NCI-H526 treated with DMSO at 0.1 percent for 48 hours (cell line): ENCODE measurements at regions not wholly inside any gene's neighbourhood (a gene's known extent, or its start where the extent isn't known, plus 50 kb on each side); places are given as distances from the start of the nearest gene placed in this dataset.

Experiments
- DNase-seq: peaks from one replicate; lab custom pipeline; 2025; lab: John Stamatoyannopoulos, UW

DNA sequence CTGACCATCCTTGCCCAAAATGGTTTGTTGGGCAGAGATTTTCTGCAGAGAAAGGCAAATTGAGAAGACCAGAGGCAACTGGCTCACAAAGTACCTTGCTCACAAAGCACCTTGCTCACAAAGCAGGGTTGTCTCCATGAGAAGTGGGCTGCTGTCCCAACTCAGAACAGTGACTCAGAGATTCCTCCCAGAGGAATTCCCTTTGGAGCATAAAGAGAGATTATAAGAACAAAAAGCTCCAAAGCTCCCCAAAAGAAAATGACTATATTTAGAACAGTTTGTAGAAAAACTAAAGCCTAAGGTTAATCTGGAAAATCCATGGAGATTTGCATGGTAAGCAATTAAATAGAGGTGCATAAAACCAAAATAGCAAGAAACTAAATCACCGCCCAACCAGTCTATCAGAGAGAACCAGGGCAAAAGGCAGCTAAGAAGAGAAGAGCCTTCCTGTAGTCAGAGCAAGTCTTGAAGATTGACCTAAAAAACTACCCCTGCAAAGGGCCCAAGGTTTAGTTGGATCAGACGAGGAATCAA lies 731.4 kb downstream of the FAT4 start:
- no peak for DNase-seq

DNA sequence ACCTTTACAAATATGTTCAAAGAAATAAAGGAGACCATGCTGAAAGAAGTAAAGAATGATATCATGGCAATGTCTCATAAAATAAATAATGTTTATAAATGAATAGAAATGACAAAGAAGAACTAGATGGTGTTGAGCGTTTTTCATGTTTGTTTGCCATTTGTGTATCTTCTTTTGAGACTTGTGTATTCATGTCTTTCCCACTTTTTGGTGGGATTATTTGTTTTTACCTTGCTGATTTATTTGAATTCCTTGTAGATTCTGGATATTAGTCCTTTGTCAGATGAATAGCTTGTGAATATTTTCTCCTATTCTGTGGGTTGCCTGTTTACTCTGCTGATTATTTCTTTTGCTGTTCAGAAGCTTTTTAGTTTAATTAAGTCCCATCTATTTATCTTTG lies 732.4 kb downstream of the FAT4 start:
- no peak for DNase-seq

- no peak for DNase-seq
Observed at GRCh38 chr4:126051689-126052424, 737.1 kb downstream of the FAT4 start.

DNA sequence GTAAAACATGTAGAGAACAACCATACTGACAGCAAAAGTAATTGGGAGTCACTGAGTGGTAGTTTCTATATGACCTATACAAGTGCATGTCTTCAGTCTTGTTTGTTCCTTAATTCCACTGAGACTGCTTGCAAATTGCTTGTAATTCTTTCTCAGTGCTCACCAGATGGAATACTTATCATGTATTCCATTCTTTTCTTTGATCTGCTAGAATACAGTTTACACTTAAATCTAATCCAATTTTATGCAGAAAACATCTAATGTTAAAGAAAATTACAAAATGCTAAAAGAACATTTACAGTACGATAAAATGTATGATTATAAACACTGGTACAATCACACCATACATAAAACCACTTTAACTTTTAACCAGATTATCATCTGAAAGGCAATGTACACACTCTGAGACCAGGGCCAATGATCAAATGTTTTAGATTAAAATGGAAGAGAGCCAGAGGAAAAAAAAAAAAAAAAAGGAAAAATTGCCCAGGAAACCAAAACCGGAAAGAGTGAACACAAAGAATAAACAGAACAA lies 741.4 kb downstream of the FAT4 start:
- DNase-seq: no peak

DNA sequence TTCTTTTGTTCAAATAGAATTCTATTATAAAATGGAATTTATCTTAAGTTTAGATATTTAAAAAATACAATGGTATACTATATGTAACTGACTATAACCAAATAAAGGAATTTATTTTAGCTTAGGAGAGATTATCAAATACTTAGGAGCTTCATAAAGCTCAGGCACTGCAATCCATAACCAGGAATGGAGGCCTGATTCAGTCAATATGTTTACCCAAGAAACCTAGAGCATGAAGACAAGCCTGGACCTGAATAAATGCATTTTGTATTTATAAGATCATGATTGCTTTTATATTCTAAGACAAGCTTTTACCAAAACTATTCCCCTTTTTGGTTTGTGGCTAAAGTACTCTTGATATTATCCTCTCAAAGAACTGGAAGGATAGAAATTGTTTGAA lies 742.6 kb downstream of the FAT4 start:
- DNase-seq: no peak

GRCh38 chr4:126058596-126058995 lies 743.8 kb downstream of the FAT4 start:
- DNase-seq: no peak

- DNase-seq: no peak
Observed at GRCh38 chr4:126061655-126062054, 746.9 kb downstream of the FAT4 start.

- DNase-seq: no peak
Observed at GRCh38 chr4:126065016-126065415, 750.3 kb downstream of the FAT4 start.

DNA sequence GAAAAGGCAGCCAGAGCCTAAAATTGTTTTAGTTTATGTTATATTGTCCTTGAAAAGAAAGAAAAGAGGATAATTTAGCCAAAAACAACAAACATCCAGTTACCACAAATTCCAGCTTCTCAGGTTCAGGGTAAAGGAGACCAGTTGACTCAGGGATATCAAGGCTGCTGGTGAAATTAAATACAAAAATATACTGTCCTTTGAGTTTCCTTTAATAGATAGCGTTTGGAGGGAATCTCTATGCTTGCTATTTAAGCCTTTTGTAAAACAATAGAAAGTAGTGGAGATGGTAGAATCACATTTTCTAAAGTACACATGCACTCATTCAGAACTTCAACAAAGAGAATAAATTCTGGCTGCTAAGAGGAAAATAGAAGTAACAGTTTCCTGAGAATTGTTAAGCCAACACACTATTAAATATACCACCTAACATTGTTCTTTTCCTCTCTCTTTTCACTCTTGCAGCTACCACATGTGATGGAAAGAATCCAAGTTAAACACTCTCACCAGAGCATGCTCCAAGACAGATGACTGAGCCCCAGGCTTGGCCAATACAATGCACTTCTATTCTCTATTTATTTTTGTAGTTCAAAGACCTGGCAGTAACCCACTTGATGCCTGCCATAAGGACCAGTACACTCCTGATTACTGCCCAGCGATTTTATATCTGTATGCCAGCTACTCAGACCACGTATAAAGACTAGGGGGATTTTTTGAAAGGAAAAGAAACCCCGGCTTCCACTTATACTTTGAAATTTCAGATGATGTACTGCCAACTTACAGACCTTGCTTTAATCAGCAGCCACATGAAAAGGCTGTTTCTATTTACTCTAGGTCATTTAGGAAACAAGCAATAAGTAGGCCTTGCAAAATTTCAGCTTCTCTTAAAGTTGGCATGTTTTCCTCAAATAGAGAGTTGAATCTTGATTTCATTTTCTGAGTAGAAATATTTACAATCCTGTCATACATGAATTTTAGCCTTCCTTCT lies 756.9 kb downstream of the FAT4 start:
- DNase-seq: no peak

DNA sequence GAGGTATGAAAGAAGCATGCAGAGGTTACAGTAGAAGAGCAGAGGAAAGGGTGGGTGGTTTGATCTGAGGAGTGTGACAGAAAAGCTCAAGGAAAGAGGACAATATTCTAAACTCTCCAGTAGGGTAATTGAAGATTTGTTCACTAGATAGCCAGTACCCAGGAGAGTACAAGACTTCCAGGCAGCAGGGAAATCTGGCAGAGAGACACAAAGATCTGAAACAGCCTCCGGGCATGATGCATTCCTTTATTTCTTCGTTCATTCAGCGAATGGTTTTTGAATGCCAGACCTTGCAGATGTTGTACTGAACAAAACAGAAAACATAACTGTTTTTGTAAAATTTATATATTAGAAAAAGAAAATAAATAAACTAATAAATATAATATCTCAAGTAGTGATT lies 766.6 kb downstream of the FAT4 start:
- DNase-seq: no peak

GRCh38 chr4:126086041-126086440 lies 771.3 kb downstream of the FAT4 start:
- no peak for DNase-seq

- no peak for DNase-seq
Observed at GRCh38 chr4:126087101-126087500, 772.3 kb downstream of the FAT4 start.

DNA sequence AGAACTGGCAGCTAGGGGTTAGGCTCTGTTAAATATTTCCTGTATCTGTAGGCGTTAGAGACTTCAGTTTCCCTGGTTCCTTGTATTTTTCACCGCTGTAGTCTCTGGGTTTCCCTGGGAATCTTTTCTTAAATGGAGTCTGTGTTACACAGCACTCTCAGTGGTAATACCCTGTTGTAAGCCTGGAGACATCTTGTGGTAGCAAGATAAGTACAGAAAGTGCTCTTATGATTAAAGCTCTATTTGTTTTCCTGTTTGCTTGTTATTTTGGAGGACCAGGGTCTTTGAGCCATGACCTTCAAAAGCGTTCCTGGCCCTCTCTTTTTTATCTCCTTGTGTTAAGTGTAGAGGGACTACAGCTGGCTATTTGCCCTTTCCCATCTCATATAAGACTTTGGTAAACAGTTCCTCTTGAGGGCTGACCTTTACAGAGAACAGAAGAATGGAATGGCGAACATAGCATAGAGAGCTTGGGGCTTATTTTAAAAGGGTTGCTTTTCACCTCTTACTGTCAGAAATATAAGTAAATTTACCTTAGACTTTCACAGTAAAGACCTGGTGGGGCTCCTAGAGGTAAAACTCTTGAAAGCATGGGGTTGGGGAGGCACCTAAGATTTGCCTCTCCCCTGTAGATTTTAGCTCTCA lies 782.5 kb downstream of the FAT4 start:
- DNase-seq: no peak

DNA sequence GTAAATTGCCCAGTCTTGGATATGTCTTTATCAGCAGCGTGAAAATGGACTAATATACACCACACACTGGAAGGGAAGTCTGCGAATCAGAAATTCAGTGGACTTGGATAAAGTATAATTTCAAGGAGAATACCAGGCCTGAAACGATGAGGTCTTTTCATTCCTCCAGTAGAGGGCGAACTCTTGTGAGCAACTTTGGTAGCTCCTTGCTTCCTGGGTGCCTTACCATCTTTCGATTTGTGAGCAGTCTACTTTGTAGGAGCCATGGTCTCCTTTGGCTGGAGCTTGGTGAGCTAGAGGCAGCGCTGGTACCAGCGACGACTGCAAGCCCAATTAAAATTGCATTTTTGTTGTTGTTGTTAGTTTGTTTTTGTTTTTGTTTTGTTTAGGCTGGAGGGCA lies 791.9 kb downstream of the FAT4 start:
- DNase-seq: no peak

GRCh38 chr4:126109836-126110235 lies 795.1 kb downstream of the FAT4 start:
- DNase-seq: no peak

- DNase-seq: no peak
Observed at GRCh38 chr4:126113058-126113457, 798.3 kb downstream of the FAT4 start.

DNA sequence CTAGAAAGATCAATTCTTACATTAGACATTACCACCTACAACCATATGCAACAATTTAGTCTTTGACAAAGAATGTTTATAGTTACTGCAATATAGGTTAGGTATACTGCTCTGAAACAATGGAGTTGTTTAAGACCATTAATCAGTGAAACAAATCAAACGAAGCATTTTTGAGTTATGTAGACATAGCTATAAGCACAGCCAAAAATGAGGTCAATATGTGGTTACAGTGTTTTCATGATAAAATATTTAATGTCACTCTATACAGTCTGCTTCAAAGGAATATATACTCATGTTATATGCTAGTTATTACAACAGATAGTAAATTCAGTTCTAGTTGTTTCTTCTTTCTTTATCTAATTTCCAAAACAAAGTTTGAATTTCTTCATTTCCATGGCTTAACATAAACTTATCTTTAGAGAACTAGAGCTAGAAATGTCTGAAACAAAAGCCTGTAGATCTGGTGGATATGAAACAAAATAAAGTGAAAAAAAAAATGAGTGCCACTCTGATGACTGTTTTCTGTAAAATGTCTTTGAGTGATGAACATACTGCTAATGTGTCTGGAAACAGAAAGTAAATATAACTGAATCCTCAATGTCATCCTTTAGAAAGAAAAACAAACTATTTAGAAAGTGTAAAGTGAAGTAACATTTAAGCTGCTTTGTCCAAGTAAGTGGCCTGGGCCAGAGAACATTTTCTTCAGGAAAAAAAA lies 809.0 kb downstream of the FAT4 start:
- no peak for DNase-seq

DNA sequence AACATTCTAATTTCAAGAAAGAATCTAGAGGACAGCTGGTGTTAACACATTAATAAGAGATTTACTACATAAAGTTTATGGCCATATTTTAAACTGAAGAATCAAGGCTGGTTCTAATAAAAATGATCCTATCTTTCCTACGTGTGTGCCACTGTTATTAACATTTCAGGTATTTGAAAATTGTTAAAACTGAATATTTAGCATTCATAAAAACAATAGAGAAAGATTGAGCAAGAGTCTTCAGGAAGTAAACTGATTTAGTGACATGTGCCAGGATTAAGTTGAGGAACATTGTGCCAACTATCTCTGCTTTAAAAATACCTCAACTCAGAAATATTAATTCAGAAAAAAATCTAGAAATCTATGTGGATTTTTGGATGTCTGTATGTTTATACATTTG lies 810.1 kb downstream of the FAT4 start:
- DNase-seq: no peak

- no peak for DNase-seq
Observed at GRCh38 chr4:126130215-126130614, 815.5 kb downstream of the FAT4 start.

GRCh38 chr4:126136922-126137781 lies 822.4 kb downstream of the FAT4 start:
- DNase-seq: no peak

GRCh38 chr4:126137782-126138170 lies 823.0 kb downstream of the FAT4 start:
- no peak for DNase-seq
